Ovary (tissue), 7 donors: ENCODE measurements at regions not wholly inside any gene's neighbourhood (a gene's known extent, or its start where the extent isn't known, plus 50 kb on each side); places are given as distances from the start of the nearest gene placed in this dataset.

Source experiments
- DNase-seq, 5 donors: peaks; one replicate each; pipeline ENCODE4 v3.0.0-alpha.2; 2019 to 2020
- H3K27ac ChIP-seq, 2 donors: fragments of 200-600 bp; one replicate each; pipeline versions ENCODE4 v1.5.1 to v1.8.0; 2019 to 2022
- H3K27me3 ChIP-seq: fragments of 200-600 bp; one replicate; pipeline ENCODE4 v1.8.0; 2022
- H3K36me3 ChIP-seq: fragments of 200-600 bp; sonication (generic); one replicate; pipeline ENCODE4 v1.5.1; 2019
- H3K4me1 ChIP-seq: one replicate; pipeline ENCODE4 v1.8.1; 2013; ENCODE audit warnings: mild to moderate bottlenecking, moderate library complexity; ENCODE audit not compliant: insufficient read depth
- H3K4me3 ChIP-seq: fragments of 200-600 bp; sonication (generic); one replicate; pipeline ENCODE4 v1.5.1; 2017
- H3K9me3 ChIP-seq, 2 donors: fragments of 200-600 bp in 1 of 2; sonication (generic) in 1 of 2; one replicate each; pipeline versions ENCODE4 v1.5.1 to v1.8.1; 2013 to 2019; ENCODE audit warnings: mild to moderate bottlenecking in 1 of 2, moderate library complexity in 1 of 2
- EP300 ChIP-seq: sonication (generic); formaldehyde crosslinking; IDR thresholded peaks from one replicate; pipeline ENCODE4 v1.6.1; 2017; ENCODE audit warnings: antibody characterized with exemption
- POLR2A ChIP-seq: fragments of 450-650 bp; IDR thresholded peaks from one replicate; pipeline ENCODE4 v1.6.1; 2017; ENCODE audit warnings: antibody characterized with exemption, mild to moderate bottlenecking, moderate library complexity
- WGBS, 3 donors: extraction: QIAGEN DNeasy Blood & Tissue Kit in 1 of 3; methylation state at CpG; one replicate each; pipeline versions ENCODE4 v1.1.5 to v1.1.7; 2013 to 2017; 5-methylcytosine and 5-hydroxymethylcytosine counted together
- intact Hi-C, 4 donors: fragments of 100-400 bp; cut with DNase I; formaldehyde crosslinking; loops; one replicate each; pipeline versions ENCODE4 v1.11.0 to v1.15.1; 2022 to 2023
- TF ChIP-seq, protein P1 (sequence below), 3 donors: fragments of 450-650 bp in 2 of 3; fragments of 200-600 bp in 1 of 3; IDR thresholded peaks; one replicate each; pipeline versions ENCODE4 v1.5.1 to v1.8.0; 2016 to 2022; ENCODE audit warnings: antibody characterized with exemption in 3 of 3, mild to moderate bottlenecking in 1 of 3
- donor health status: DM: no; HTN: no; CAD: no; lungs with moderate emphysema.
- donor health status: DM: no; HTN: no; CAD: no.
- donor health status: Bipolar disorder and iron deficiency.
- donor health status: DM: no; HTN: no; CAD: no.
- donor health status: DM: yes; HTN: yes; CAD: no.

DNA sequence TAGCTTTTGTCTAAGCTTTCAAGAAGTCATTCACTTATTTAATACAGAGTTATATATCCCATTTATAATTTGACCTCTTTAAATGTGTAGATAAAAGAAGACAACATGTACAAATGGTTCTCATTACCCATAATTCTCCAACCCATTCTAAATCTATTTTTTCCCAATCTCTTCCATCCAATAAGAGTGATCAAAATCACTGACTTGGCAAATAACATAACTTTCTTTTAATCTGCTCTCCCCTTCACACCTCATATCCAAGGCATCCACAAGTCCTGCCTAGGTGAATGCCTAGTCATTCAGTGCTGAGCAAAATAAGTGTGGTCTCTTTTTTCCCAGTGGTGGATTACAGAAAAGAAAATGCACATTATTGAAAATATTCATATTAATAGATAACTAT is 1231.1 kb downstream of the CDH11 start:
- no peaks in the 10 kb centered on the region for H3K36me3 ChIP-seq
- no peaks in the 10 kb centered on the region for H3K27me3 ChIP-seq
- no peak for DNase-seq
- no peak overlapping the region for H3K4me3 ChIP-seq
- no peaks in the 10 kb centered on the region for H3K4me1 ChIP-seq
- TF ChIP-seq EP300 (no peak), POLR2A (no peak)
- TF ChIP-seq, protein P1, sequence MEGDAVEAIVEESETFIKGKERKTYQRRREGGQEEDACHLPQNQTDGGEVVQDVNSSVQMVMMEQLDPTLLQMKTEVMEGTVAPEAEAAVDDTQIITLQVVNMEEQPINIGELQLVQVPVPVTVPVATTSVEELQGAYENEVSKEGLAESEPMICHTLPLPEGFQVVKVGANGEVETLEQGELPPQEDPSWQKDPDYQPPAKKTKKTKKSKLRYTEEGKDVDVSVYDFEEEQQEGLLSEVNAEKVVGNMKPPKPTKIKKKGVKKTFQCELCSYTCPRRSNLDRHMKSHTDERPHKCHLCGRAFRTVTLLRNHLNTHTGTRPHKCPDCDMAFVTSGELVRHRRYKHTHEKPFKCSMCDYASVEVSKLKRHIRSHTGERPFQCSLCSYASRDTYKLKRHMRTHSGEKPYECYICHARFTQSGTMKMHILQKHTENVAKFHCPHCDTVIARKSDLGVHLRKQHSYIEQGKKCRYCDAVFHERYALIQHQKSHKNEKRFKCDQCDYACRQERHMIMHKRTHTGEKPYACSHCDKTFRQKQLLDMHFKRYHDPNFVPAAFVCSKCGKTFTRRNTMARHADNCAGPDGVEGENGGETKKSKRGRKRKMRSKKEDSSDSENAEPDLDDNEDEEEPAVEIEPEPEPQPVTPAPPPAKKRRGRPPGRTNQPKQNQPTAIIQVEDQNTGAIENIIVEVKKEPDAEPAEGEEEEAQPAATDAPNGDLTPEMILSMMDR (IDR thresholded peaks at IDR 0.05) = no peak
- intact Hi-C loops = no loop called here
- H3K27ac ChIP-seq = no peak overlapping the region
- no peaks in the 10 kb centered on the region for H3K9me3 ChIP-seq

DNA sequence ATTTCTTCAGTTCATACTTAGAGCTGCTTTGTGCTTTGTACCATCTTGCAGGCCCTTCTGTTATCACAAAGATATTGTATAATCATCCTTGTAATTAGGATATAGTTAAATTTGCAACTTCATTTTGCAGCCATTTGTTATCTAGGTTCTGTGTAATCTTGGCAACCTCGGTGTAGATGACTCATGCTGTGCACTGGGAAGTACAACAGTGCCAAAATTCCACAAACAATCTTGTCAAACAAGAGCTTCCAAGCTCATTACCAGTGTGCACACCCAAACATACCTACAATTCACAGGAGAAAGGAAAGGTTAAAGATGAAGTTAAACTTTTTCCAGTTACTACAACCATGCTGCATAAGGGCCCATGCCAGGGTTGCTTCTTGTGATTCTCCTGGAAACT is 1231.8 kb downstream of the CDH11 start:
- Histone ChIP-seq H3K27me3 (no peaks in the 10 kb centered on the region), H3K4me1 (no peaks in the 10 kb centered on the region), H3K27ac (no peak overlapping the region), H3K36me3 (no peaks in the 10 kb centered on the region), H3K9me3 (no peaks in the 10 kb centered on the region), H3K4me3 (no peak overlapping the region)
- intact Hi-C loops = no loop called here
- WGBS, 3 donors = 0 to 3% (median 1%) methylated on average over 1 of the region's 1 CpG
- TF ChIP-seq, protein P1 (IDR thresholded peaks at IDR 0.05) = no peak
- no peak for TF ChIP-seq POLR2A
- TF ChIP-seq EP300 = no peak
- DNase-seq = peak in 2 of 5 donors; percentile 8 to 14

DNA sequence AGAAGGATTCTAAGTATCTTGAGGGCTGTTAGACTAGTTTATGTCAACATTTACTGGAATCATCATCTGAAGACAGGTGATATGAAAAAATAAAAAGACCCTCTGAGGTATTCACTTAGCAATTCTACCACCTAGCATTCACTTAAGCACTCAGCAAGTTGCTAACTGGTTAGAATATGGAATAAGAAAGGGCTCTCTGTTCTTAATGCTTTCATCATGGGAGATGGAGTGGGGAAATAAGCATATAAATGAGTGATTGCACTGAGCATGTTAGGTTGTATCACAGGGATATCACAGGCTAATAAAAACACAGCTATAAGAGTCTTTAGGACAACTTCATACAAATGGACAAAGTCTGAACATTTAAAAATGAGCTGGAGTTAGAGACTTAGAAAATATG is 1238.8 kb downstream of the CDH11 start:
- Histone ChIP-seq H3K9me3 (no peaks in the 10 kb centered on the region), H3K27me3 (no peaks in the 10 kb centered on the region), H3K36me3 (no peaks in the 10 kb centered on the region), H3K4me3 (no peak overlapping the region), H3K27ac (no peak overlapping the region), H3K4me1 (no peaks in the 10 kb centered on the region)
- TF ChIP-seq EP300 (no peak), POLR2A (no peak)
- TF ChIP-seq, protein P1 (IDR thresholded peaks at IDR 0.05) = no peak
- no peak for DNase-seq
- intact Hi-C loops = no loop called here

DNA sequence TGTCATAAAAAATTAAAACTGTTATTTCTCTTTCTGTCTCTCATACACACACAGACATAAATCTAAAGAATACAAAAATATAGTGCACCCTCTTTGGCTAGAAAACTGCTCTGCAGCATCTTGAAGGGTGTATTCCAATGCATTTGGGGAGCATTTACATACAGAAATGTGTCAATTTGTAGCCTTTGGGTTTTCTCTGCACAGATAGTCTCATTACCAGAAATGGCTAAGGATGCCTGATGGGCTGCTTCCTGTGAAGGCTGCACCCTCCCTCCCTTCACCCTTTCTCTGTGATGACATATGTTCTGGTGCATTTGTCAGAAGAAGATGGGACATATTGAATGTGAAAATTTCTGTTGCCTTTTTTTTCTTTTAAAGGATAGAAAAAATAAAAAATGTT is 1239.3 kb downstream of the CDH11 start:
- Histone ChIP-seq H3K4me1 (no peaks in the 10 kb centered on the region), H3K9me3 (no peaks in the 10 kb centered on the region), H3K36me3 (no peaks in the 10 kb centered on the region), H3K4me3 (no peak overlapping the region), H3K27me3 (no peaks in the 10 kb centered on the region), H3K27ac (no peak overlapping the region)
- intact Hi-C loops = no loop called here
- TF ChIP-seq, protein P1 (IDR thresholded peaks at IDR 0.05) = no peak
- DNase-seq = no peak

DNA sequence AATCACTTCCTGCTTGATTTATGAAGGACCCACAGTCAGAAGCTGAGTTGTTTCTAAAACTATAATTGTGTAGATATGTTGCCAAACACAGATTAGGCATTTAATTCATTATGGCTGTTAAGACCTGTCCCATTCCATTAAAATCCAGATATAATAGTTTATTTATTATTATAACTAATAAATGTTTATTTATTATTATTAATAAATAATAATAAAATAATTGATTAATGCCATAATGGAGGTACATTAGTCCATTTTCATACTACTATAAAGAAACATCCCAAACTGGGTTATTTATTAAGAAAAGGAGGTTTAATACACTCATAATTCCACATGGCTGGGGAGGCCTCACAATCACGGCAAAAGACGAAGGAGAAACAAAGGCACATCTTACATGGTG is 1240.9 kb downstream of the CDH11 start:
- TF ChIP-seq, protein P1 (IDR thresholded peaks at IDR 0.05) = no peak
- no peak for TF ChIP-seq POLR2A
- TF ChIP-seq EP300 = no peak
- no peaks in the 10 kb centered on the region for H3K27me3 ChIP-seq
- intact Hi-C loops = no loop called here
- WGBS, 3 donors = 94 to 98% (median 97%) methylated on average over 2 of the region's 2 CpGs
- no peak overlapping the region for H3K27ac ChIP-seq
- H3K4me3 ChIP-seq = no peak overlapping the region
- no peaks in the 10 kb centered on the region for H3K4me1 ChIP-seq
- no peaks in the 10 kb centered on the region for H3K36me3 ChIP-seq
- no peaks in the 10 kb centered on the region for H3K9me3 ChIP-seq
- DNase-seq = no peak
